Suprapubic skin (tissue), 3 donors: ENCODE measurements at regions not wholly inside any gene's neighbourhood (a gene's known extent, or its start where the extent isn't known, plus 50 kb on each side); places are given as distances from the start of the nearest gene placed in this dataset.

Experiments
- CTCF ChIP-seq, 2 donors: fragments of 200-600 bp in 1 of 2; fragments of 450-650 bp in 1 of 2; sonication (generic) in 1 of 2; IDR thresholded peaks; one replicate each; pipeline ENCODE4 v1.5.1; 2016 to 2019; ENCODE audit warnings: antibody characterized with exemption in 2 of 2, mild to moderate bottlenecking in 1 of 2, moderate library complexity in 1 of 2
- POLR2A ChIP-seq, 2 donors: fragments of 450-650 bp; IDR thresholded peaks; one replicate each; pipeline ENCODE4 v1.6.1; 2017; ENCODE audit warnings: antibody characterized with exemption in 2 of 2, mild to moderate bottlenecking in 2 of 2, moderate library complexity in 2 of 2

- TF ChIP-seq CTCF (IDR thresholded peaks at IDR 0.05) = no peak
- no peak for TF ChIP-seq POLR2A (IDR thresholded peaks at IDR 0.05)
These were observed 704.0 kb downstream of the KCNA4 start for GRCh38 chr11:29312812-29313211.
